Heart left ventricle (tissue), 13 donors: ENCODE measurements at regions not wholly inside any gene's neighbourhood (a gene's known extent, or its start where the extent isn't known, plus 50 kb on each side); places are given as distances from the start of the nearest gene placed in this dataset.

Experiments
- CTCF ChIP-seq, 12 donors: fragments of 200-600 bp; sonication (generic) in 4 of 12; IDR thresholded peaks; one replicate each; pipeline versions ENCODE4 v1.5.0 to v1.8.0; 2018 to 2022; ENCODE audit warnings: antibody characterized with exemption in 12 of 12, mild to moderate bottlenecking in 5 of 12
- POLR2A ChIP-seq, 2 donors: fragments of 450-650 bp; IDR thresholded peaks; one replicate each; pipeline ENCODE4 v1.6.1; 2017; ENCODE audit warnings: antibody characterized with exemption in 2 of 2, mild to moderate bottlenecking in 2 of 2, moderate library complexity in 2 of 2
- donor health status: ischemic (EF 13 %, LVEDD 7.1; RV severe dilation, severe dysfunction).
- donor health status: DM: no; HTN: yes; CAD: no.
- donor health status: DM: no; HTN: no; CAD: no.
- donor health status: ischemic (EF 25% LVEDD 6.9; RV normal size, moderate dysfunction).
- donor health status: ischemic (EF 25% LVEDD 5.7; RV mildly dilated, moderate dysfunction).
- donor health status: ischemic (EF 35%, LVEDD 5.7; RV mildly dilated, moderate dysfunction).
- donor health status: nonischemic (EF 11% LVEDD 7.7; RV severe dilation, severe dysfunction).
- donor health status: DM: yes; HTN: yes; CAD: no.
- donor health status: PGD.
- donor health status: ischemic (EF 29% LVEDD 5.4; RV normal size, mild dysfunction).
- donor health status: nonischemic (EF 23%, LVEDD 6.1; RV moderate dilation, normal function).

- TF ChIP-seq CTCF (IDR thresholded peaks at IDR 0.05) (no peak), POLR2A (IDR thresholded peaks at IDR 0.05) (no peak)
Measured at GRCh38 chr11:109983358-109983757, 109.8 kb upstream of the ZC3H12C start.
